ENCODE measurements at regions not wholly inside any gene's neighbourhood (a gene's known extent, or its start where the extent isn't known, plus 50 kb on each side); places are given as distances from the start of the nearest gene placed in this dataset.

GRCh38 chr2:20541294-20541640 is 94.4 kb downstream of the RHOB start:
- no peak for DNase-seq

DNA sequence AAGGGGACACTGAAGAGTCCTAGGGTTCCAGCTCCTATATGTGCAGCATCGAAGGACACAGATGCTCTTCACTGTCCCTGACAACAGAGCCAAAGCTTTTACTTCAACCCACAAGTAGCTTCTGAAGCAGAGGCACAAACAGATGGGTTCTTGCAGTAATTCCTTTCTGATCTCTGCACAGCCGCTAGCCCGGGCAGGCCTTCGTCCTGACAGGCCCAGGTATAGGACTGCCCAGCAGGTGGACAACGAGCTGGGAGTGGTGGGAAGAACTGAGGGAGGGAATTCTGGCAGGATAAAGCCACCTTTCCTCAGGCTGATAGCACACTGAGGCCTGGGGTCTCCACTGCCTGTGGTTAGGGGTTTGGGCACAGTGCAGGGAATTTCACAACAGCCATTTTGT is 94.8 kb downstream of the RHOB start:
- DNase-seq, result no peak

DNA sequence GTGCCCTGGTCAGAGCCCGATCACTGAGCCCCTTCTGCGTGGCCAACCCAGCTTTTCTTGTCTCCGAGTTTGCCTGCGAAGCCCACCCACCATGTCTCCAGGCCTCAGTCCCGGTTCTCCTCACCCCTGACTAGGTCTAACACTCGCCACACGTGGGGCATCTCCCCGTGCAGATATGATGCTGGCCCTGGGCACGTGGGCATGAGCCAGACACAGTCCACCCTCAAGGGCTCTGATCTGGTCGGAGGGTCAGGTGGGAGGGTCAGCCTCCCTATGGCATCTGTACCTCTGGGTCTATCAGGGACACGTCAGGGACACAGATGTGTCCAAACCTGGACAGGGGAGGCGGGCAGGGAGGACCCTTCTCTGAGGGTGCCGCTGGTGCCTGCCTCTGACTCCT is 95.4 kb downstream of the RHOB start:
- DNase-seq, result no peak

GRCh38 chr2:20542746-20543468 is 96.0 kb downstream of the RHOB start:
- no peak for DNase-seq

DNA sequence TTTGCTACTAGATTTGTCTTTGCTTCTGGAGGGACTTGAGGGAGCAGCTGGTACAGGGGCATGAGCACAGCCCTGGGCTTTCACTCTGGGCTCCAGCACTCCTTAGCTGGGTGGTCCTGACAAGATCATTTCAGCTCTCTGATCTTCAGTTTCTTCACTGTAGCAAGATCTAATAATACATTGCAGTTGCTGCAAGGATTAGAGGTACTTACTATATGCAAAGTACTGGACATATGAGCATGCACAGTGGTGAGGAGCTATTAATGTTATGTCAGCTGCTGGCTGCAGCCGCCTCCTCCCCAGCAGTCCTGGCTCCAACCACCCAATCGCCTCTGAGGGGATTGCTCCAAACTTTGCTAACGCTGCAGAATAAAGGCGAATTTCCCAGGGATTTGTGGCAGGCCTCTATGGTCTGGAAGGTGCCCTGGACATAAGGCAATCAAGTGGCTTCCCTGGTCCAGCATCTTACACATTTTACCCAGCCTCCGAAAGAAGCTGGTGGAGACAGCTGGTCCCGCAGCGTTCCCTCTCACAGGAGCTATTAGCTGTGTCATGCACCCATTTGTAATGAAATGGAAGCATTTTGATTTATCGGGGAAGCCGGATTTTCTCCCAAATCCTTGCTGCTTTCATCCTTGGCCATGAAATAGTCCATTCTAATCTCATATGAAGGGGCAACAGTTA is 96.7 kb downstream of the RHOB start:
- DNase-seq, result peak; percentile 6

GRCh38 chr2:20544153-20544747 is 97.4 kb downstream of the RHOB start:
- DNase-seq, result no peak

GRCh38 chr2:20549144-20549543 is 101.8 kb downstream of the HS1BP3 start:
- DNase-seq, result no peak

- DNase-seq, result no peak
Measured at GRCh38 chr2:20549691-20550348, 101.1 kb downstream of the HS1BP3 start.

- DNase-seq, result no peak
Measured at GRCh38 chr2:20551260-20551944, 99.5 kb downstream of the HS1BP3 start.

GRCh38 chr2:20551945-20552328 is 99.0 kb downstream of the HS1BP3 start:
- DNase-seq, result no peak

- DNase-seq, result no peak
Measured at GRCh38 chr2:20552847-20553246, 98.1 kb downstream of the HS1BP3 start.

DNA sequence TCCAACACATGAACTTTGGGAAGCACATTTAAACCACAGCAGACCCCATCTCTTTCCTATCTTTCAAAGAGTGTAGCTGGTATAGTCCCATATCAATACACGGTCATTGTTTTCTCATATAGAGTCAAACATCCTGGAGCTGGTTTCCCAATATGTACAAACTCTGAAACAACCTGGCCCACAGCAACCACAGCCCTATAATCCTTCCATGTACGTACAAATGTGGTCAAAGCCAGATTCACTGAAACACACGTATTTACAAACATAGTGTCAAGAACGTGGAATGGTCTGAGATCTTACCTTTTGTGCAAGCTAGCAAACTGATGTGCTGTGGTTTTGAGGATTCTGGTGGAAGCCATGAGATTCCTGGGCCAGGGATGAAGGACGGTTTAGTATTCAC is 97.3 kb downstream of the HS1BP3 start:
- no peak for DNase-seq

GRCh38 chr2:20555954-20556353 is 94.9 kb downstream of the HS1BP3 start:
- DNase-seq, result no peak

DNA sequence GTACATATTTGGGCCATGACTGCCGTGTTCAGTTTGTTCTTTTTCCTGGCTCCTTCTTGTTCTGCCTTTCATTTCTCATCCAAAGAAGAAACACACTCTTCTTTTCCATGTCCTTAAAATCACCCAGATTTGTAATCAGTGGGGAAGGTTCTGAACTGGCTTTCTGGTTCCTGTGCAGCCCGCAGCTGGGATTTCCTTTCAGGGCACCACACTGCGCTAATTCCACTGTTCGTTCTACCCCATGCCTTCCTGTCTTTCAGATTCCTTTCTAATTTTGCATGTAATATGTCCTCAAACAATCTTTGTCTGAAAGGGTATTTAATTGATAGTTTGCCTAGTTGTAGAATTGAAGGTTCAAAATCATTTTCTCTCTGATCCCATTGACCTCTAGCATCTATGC is 94.1 kb downstream of the HS1BP3 start:
- DNase-seq, result no peak

DNA sequence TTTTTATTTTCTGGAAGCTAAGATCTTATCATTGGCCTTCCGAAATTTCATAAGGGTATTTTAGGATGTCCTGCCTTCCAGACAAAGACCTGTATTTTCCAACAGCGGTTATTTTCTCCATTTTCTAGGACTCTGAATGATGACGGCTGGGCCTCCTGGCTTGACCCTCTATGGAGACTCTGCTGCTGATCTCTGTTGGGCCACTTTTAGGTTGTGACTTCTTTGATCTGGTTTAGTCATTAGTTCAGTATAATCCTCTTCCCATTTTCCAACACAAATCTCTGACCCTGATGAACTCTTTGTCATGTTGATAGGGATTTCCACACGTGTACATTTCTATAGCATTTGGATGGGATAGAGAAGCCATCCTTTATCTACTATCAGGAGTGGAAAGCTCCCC is 93.7 kb downstream of the HS1BP3 start:
- no peak for DNase-seq

- no peak for DNase-seq
Measured at GRCh38 chr2:20557635-20558034, 93.3 kb downstream of the HS1BP3 start.

- DNase-seq, result no peak
Measured at GRCh38 chr2:20558391-20559150, 92.3 kb downstream of the HS1BP3 start.

- no peak for DNase-seq
Measured at GRCh38 chr2:20559277-20559676, 91.6 kb downstream of the HS1BP3 start.

DNA sequence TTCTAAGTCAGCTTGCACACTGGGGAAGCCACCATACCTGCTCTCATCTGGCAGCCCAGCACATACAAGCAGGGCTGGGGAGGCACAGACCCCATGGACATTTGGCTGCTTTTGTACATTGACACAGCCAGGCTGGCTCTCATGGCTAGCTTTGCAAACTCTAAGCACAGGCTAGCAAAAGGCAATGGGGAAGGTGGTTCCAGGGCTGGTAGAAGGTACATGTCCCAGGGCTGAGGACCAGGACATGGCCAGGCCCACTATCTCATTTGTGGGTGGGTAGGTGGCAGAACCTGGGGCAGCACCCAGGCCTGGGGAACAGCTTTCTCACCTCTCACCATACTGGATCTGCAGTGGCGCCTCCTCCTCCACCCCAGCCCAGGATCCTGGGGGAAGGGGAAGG is 90.9 kb downstream of the HS1BP3 start:
- no peak for DNase-seq

DNA sequence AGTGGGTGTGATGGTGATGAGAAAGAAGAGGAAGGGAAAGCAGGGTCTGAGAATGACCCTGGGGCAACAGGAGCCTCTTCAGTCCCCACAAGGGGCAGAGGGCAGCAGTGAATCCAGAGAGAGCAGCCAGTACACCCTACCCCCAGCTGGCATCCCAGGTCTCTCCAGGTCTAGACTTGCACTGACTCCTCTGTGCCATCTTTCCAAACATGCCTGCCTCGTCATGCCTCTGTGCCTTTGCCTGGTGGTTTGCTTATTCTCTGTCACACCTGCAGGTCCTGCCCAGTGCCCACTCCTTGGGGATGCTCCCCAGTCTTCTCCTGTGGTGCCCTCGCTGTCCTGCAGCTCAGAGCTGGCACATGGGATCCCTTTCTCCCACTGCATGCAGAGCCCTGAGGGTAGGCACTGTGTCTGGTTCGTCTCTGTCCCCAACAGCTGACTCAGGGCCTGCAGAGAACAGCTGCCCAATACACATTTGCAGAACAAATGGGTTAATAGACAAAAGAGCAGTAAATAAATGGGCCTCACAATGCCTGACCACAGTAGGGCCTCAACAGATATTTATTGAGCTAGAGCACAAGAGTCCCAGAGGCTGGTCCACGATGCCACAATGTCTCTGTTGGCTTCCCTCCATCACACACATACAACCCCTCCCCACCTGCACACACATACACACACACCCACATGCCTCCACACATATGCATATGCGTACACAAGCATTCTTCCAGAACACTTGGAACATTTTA is 89.8 kb downstream of the HS1BP3 start:
- no peak for DNase-seq

GRCh38 chr2:20561637-20562454 is 89.1 kb downstream of the HS1BP3 start:
- DNase-seq, result no peak
